NCI-H2196 treated with DMSO at 0.1 percent for 48 hours (cell line): ENCODE measurements at regions not wholly inside any gene's neighbourhood (a gene's known extent, or its start where the extent isn't known, plus 50 kb on each side); places are given as distances from the start of the nearest gene placed in this dataset.
"Not testable (repeated sequence)": the region's sequence is repeated elsewhere in the genome, so short reads cannot be mapped to it uniquely, and the experiment has no call there.

Source experiments
- DNase-seq: peaks from one replicate; lab custom pipeline; 2025; ENCODE audit not compliant: unreplicated experiment; lab: John Stamatoyannopoulos, UW

GRCh38 chr4:181078196-181078595, 1165.0 kb upstream of the TENM3 start:
- DNase-seq: no peak

GRCh38 chr4:181083757-181084361, 1159.3 kb upstream of the TENM3 start:
- no peak for DNase-seq

- no peak for DNase-seq
Observed at GRCh38 chr4:181085557-181085956, 1157.6 kb upstream of the TENM3 start.

- DNase-seq: no peak
Observed at GRCh38 chr4:181105487-181105886, 1137.7 kb upstream of the TENM3 start.

GRCh38 chr4:181106398-181106797, 1136.8 kb upstream of the TENM3 start:
- no peak for DNase-seq

- DNase-seq: no peak
Observed at GRCh38 chr4:181108237-181108636, 1135.0 kb upstream of the TENM3 start.

GRCh38 chr4:181119186-181119585, 1124.0 kb upstream of the TENM3 start:
- DNase-seq: no peak

GRCh38 chr4:181121733-181122132, 1121.5 kb upstream of the TENM3 start:
- DNase-seq: no peak

GRCh38 chr4:181127171-181127570, 1116.0 kb upstream of the TENM3 start:
- no peak for DNase-seq

GRCh38 chr4:181130317-181130716, 1112.9 kb upstream of the TENM3 start:
- not testable (repeated sequence) for DNase-seq

GRCh38 chr4:181137351-181137750, 1105.9 kb upstream of the TENM3 start:
- DNase-seq: no peak

- DNase-seq: no peak
Observed at GRCh38 chr4:181138116-181138515, 1105.1 kb upstream of the TENM3 start.

- no peak for DNase-seq
Observed at GRCh38 chr4:181140037-181140603, 1103.1 kb upstream of the TENM3 start.

- no peak for DNase-seq
Observed at GRCh38 chr4:181143250-181143854, 1099.8 kb upstream of the TENM3 start.

- DNase-seq: no peak
Observed at GRCh38 chr4:181146051-181146450, 1097.2 kb upstream of the TENM3 start.

- DNase-seq: no peak
Observed at GRCh38 chr4:181147416-181147951, 1095.7 kb upstream of the TENM3 start.

GRCh38 chr4:181148470-181148869, 1094.7 kb upstream of the TENM3 start:
- no peak for DNase-seq

GRCh38 chr4:181150191-181150590, 1093.0 kb upstream of the TENM3 start:
- no peak for DNase-seq

- no peak for DNase-seq
Observed at GRCh38 chr4:181151856-181152255, 1091.3 kb upstream of the TENM3 start.

- DNase-seq: no peak
Observed at GRCh38 chr4:181157647-181158046, 1085.6 kb upstream of the TENM3 start.

GRCh38 chr4:181158971-181159370, 1084.2 kb upstream of the TENM3 start:
- no peak for DNase-seq

GRCh38 chr4:181161669-181162068, 1081.5 kb upstream of the TENM3 start:
- no peak for DNase-seq
